ENCODE measurements at regions not wholly inside any gene's neighbourhood (a gene's known extent, or its start where the extent isn't known, plus 50 kb on each side); places are given as distances from the start of the nearest gene placed in this dataset.

GRCh38 chr7:25831062-25831691 lies 320.8 kb upstream of the NFE2L3 start:
- DNase-seq, result no peak
- peaks cover 0 to 3% (median 0%) of the 10 kb centered on the region in 7 donors for H3K9me3 Mint-ChIP-seq
- H3K36me3 Mint-ChIP-seq, result no peaks in the 10 kb centered on the region
- no peaks in the 10 kb centered on the region for H3K4me1 Mint-ChIP-seq
- peaks cover 17 to 40% (median 30%) of the 10 kb centered on the region in 3 donors for H3K27me3 Mint-ChIP-seq
- H3K4me3 Mint-ChIP-seq, result no peak overlapping the region
- no peak overlapping the region for H3K27ac Mint-ChIP-seq
- ATAC-seq (ENCODE audit: low read depth in 2 of 2), result no peak

GRCh38 chr7:25831831-25832411 lies 320.1 kb upstream of the NFE2L3 start:
- H3K27me3 Mint-ChIP-seq, result peaks cover 17 to 45% (median 36%) of the 10 kb centered on the region in 3 donors
- H3K27ac Mint-ChIP-seq, result no peak overlapping the region
- no peaks in the 10 kb centered on the region for H3K36me3 Mint-ChIP-seq
- H3K9me3 Mint-ChIP-seq, result peaks cover 0 to 3% (median 0%) of the 10 kb centered on the region in 7 donors
- ATAC-seq (ENCODE audit: low read depth in 2 of 2) (no peak), DNase-seq (no peak)
- no peak overlapping the region for H3K4me3 Mint-ChIP-seq
- no peaks in the 10 kb centered on the region for H3K4me1 Mint-ChIP-seq

DNA sequence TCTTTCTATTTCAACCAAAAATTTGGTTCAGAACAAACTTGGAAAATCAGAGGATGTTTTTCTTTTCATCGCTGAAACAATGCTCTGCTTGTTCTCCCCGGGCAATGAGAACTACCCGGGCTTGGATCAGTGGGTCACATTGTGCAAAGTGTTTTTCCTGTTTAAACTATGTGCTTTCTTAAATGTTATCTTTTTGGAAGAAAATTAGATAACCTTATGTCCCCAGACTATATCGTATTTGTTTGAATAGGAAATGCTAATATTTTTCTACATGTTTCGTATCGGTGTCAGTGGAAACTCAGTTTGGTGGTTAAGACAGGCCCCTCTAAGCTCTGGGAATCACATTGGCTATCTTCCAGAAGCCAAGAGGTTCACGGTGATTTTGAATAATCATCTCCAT lies 319.5 kb upstream of the NFE2L3 start:
- Mint-ChIP-seq H3K27me3 (peaks cover 17 to 40% (median 36%) of the 10 kb centered on the region in 3 donors), H3K4me3 (no peak overlapping the region), H3K36me3 (no peaks in the 10 kb centered on the region), H3K9me3 (peaks cover 0 to 3% (median 0%) of the 10 kb centered on the region in 7 donors), H3K27ac (no peak overlapping the region), H3K4me1 (no peaks in the 10 kb centered on the region)
- no peak for ATAC-seq (ENCODE audit: low read depth in 2 of 2)
- no peak for DNase-seq

GRCh38 chr7:25832929-25833328 lies 319.1 kb upstream of the NFE2L3 start:
- Mint-ChIP-seq H3K4me1 (no peaks in the 10 kb centered on the region), H3K4me3 (no peak overlapping the region), H3K27ac (peak overlapping the region in 1 of 6 donors; percentile 22), H3K27me3 (peaks cover 17 to 36% (median 36%) of the 10 kb centered on the region in 3 donors), H3K9me3 (peaks cover 0 to 3% (median 0%) of the 10 kb centered on the region in 7 donors), H3K36me3 (no peaks in the 10 kb centered on the region)
- ATAC-seq (ENCODE audit: low read depth in 2 of 2) (no peak), DNase-seq (no peak)

DNA sequence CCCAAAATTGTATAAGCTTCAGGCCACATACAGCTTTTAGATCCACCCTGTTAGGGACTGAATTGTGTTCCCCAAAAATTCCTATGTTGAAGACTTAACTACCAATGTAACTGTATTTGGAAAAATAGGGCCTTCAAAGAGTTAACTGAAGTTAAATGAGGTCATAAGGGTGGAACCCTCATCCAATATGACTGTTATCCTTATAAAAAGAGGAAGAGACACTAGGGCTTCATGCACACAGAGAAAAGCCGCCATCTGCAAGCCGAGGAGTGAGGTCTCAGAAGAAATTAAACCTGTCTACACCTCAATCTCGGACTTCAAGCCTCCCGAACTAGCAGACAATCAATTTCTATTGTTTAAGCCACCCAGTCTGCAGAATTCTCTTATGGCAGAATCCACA lies 317.9 kb upstream of the NFE2L3 start:
- DNase-seq (no peak), ATAC-seq (ENCODE audit: low read depth in 2 of 2) (no peak)
- no peak overlapping the region for H3K27ac Mint-ChIP-seq
- no peak overlapping the region for H3K4me3 Mint-ChIP-seq
- peaks cover 13 to 35% (median 34%) of the 10 kb centered on the region in 3 donors for H3K27me3 Mint-ChIP-seq
- H3K36me3 Mint-ChIP-seq, result no peaks in the 10 kb centered on the region
- no peaks in the 10 kb centered on the region for H3K9me3 Mint-ChIP-seq
- no peaks in the 10 kb centered on the region for H3K4me1 Mint-ChIP-seq

GRCh38 chr7:25835197-25835596 lies 316.8 kb upstream of the NFE2L3 start:
- no peaks in the 10 kb centered on the region for H3K4me1 Mint-ChIP-seq
- ATAC-seq (ENCODE audit: low read depth in 2 of 2), result no peak
- H3K9me3 Mint-ChIP-seq, result no peaks in the 10 kb centered on the region
- no peak overlapping the region for H3K27ac Mint-ChIP-seq
- no peak overlapping the region for H3K4me3 Mint-ChIP-seq
- no peaks in the 10 kb centered on the region for H3K36me3 Mint-ChIP-seq
- peaks cover 17 to 33% (median 32%) of the 10 kb centered on the region in 3 donors for H3K27me3 Mint-ChIP-seq
- no peak for DNase-seq

GRCh38 chr7:25839084-25839769 lies 312.8 kb upstream of the NFE2L3 start:
- ATAC-seq (ENCODE audit: low read depth in 2 of 2), result no peak
- H3K4me1 Mint-ChIP-seq, result no peaks in the 10 kb centered on the region
- no peaks in the 10 kb centered on the region for H3K9me3 Mint-ChIP-seq
- no peak overlapping the region for H3K27ac Mint-ChIP-seq
- H3K36me3 Mint-ChIP-seq, result no peaks in the 10 kb centered on the region
- DNase-seq, result no peak
- peaks cover 18 to 46% (median 29%) of the 10 kb centered on the region in 3 donors for H3K27me3 Mint-ChIP-seq
- no peak overlapping the region for H3K4me3 Mint-ChIP-seq

DNA sequence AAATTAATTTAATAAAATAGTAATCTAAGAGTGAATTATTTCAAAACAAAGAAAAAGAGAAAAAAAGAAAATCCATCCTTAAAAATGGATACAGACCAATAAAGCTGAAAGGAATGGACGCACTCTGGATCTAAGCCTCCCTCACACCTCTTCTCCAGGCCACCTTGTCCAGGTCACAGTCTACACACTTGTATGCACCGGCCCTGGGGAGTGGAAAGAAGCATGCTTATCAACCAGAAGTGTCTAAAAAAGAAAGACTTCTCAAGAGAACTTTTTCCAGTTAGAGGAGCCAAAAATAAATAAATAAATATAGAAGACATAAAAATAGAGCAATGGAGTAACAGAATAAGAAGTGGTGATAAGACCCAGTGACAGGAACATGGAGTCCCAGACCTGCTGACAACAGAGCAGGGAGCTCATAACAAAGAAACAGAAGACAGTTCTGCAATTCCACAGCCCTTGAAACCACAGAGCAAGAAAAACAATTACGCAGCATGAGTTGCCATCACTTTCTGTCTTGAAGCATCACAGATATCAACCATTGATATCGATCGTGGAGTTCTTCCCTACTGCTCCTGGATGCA lies 311.7 kb upstream of the NFE2L3 start:
- Mint-ChIP-seq H3K4me3 (no peak overlapping the region), H3K27me3 (peaks cover 29 to 50% (median 37%) of the 10 kb centered on the region in 3 donors), H3K4me1 (no peaks in the 10 kb centered on the region), H3K36me3 (no peaks in the 10 kb centered on the region), H3K9me3 (no peaks in the 10 kb centered on the region), H3K27ac (no peak overlapping the region)
- ATAC-seq (ENCODE audit: low read depth in 2 of 2), result no peak
- DNase-seq, result no peak

- H3K4me1 Mint-ChIP-seq, result no peaks in the 10 kb centered on the region
- no peak for DNase-seq
- no peak overlapping the region for H3K4me3 Mint-ChIP-seq
- no peak overlapping the region for H3K27ac Mint-ChIP-seq
- H3K27me3 Mint-ChIP-seq, result peaks cover 35 to 54% (median 46%) of the 10 kb centered on the region in 3 donors
- H3K9me3 Mint-ChIP-seq, result no peaks in the 10 kb centered on the region
- H3K36me3 Mint-ChIP-seq, result no peaks in the 10 kb centered on the region
- ATAC-seq (ENCODE audit: low read depth in 2 of 2), result no peak
Measured at GRCh38 chr7:25841575-25841974, 310.4 kb upstream of the NFE2L3 start.

DNA sequence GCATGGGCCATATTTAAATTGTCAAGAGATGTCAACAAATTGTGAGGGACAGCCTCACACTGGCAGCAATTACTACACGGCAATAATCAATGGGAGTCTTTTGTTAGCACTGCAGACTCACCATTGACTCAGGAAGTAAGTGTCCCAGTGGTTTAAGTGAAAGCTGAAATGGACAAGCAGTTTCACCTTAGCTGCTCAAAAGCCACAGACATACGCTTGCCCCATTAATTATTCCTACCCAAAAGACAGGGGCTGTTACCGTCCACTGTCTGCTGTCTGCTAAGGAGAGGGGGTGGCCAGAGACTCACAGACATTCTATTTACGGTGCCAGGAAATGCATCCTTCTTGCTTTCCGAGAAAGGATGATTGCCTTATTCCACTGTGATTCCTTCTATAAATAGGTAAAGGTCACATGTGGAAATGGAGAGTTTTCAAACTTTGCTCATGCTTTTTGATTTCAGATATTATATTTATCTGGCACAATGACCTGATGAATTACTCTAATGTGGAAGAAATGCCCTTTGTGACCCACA lies 309.7 kb upstream of the NFE2L3 start:
- peaks cover 42 to 50% (median 50%) of the 10 kb centered on the region in 3 donors for H3K27me3 Mint-ChIP-seq

GRCh38 chr7:25843467-25843866 lies 308.5 kb upstream of the NFE2L3 start:
- H3K36me3 Mint-ChIP-seq, result no peaks in the 10 kb centered on the region
- ATAC-seq (ENCODE audit: low read depth in 2 of 2) (no peak), DNase-seq (no peak)
- H3K9me3 Mint-ChIP-seq, result no peaks in the 10 kb centered on the region
- H3K27ac Mint-ChIP-seq, result no peak overlapping the region
- no peak overlapping the region for H3K4me3 Mint-ChIP-seq
- no peaks in the 10 kb centered on the region for H3K4me1 Mint-ChIP-seq
- H3K27me3 Mint-ChIP-seq, result peaks cover 48 to 62% (median 51%) of the 10 kb centered on the region in 3 donors

More for the DNA sequence above, 309.7 kb upstream of the NFE2L3 start:
- no peak overlapping the region for H3K4me3 Mint-ChIP-seq
- DNase-seq (no peak), ATAC-seq (ENCODE audit: low read depth in 2 of 2) (no peak)
- H3K27ac Mint-ChIP-seq, result no peak overlapping the region
- no peaks in the 10 kb centered on the region for H3K9me3 Mint-ChIP-seq
- no peaks in the 10 kb centered on the region for H3K36me3 Mint-ChIP-seq
- H3K4me1 Mint-ChIP-seq, result no peaks in the 10 kb centered on the region

GRCh38 chr7:25844102-25844870 lies 307.7 kb upstream of the NFE2L3 start:
- ATAC-seq (ENCODE audit: low read depth in 2 of 2) (no peak), DNase-seq (no peak)
- Mint-ChIP-seq H3K9me3 (no peaks in the 10 kb centered on the region), H3K4me1 (no peaks in the 10 kb centered on the region), H3K4me3 (no peak overlapping the region), H3K27me3 (peaks cover 48 to 56% (median 55%) of the 10 kb centered on the region in 3 donors), H3K36me3 (no peaks in the 10 kb centered on the region), H3K27ac (no peak overlapping the region)

GRCh38 chr7:25845464-25845863 lies 306.5 kb upstream of the NFE2L3 start:
- no peak overlapping the region for H3K27ac Mint-ChIP-seq
- DNase-seq (no peak), ATAC-seq (ENCODE audit: low read depth in 2 of 2) (no peak)
- H3K36me3 Mint-ChIP-seq, result no peaks in the 10 kb centered on the region
- no peaks in the 10 kb centered on the region for H3K9me3 Mint-ChIP-seq
- peaks cover 55 to 65% (median 65%) of the 10 kb centered on the region in 3 donors for H3K27me3 Mint-ChIP-seq
- H3K4me1 Mint-ChIP-seq, result no peaks in the 10 kb centered on the region
- no peak overlapping the region for H3K4me3 Mint-ChIP-seq

Measured in naive B cell (primary cell).